ENCODE measurements at regions not wholly inside any gene's neighbourhood (a gene's known extent, or its start where the extent isn't known, plus 50 kb on each side); places are given as distances from the start of the nearest gene placed in this dataset.

DNA sequence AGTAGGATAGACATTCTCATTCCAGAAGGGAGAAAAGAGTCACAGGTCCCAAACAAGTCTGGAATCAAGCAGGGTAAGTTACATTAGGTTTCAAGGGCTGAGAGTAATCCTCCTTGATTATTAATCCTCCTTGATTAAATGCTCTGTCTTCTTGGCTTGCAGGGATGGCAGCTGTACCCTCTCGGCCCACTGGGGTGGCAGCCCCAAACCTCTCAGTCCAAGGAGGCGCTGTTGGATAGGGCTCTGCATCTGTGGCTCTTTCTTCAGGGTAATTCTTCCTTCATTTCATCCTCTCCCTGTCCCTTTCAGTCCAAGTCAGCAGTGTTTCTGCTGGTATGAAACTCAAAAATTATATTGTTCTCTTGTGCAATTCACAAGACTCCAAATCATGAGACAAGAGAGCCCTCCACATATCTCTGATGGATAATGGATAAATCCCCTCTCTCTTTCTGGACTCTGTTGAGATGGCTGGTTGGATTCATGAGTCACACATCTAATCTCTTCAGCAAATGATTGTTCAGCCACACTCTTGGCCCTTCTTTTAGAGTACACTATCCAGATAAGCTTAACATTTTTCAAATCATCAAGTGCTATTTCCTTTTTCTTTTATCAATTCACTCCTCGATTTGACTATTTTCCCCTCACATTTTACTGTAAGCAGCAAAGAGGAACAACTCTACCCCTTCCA lies 323.7 kb upstream of the HTR2A start:
- POLR2A ChIA-PET (ENCODE audit: unreplicated experiment): no interaction called here
- H3K4me1 ChIP-seq (ENCODE audit: control insufficient read depth, insufficient read depth, low read length): no peaks in the 10 kb centered on the region
- no peak overlapping the region for H2BK20ac ChIP-seq (ENCODE audit: low read depth, low read length)
- no peak overlapping the region for H3K56ac ChIP-seq (ENCODE audit: extremely low read depth, insufficient read depth, low read length)
- DNase-seq (peak; percentile 23), ATAC-seq (ENCODE audit: low read depth) (no peak)
- H3K4me2 ChIP-seq (ENCODE audit: low read depth, low read length): no peak overlapping the region
- H3K14ac ChIP-seq (replicated peaks; ENCODE audit: low read depth, low read length): no peak overlapping the region
- no peak overlapping the region for H2AK5ac ChIP-seq (ENCODE audit: low read depth, low read length)
- WGBS, 2 experiments (ENCODE audit: extremely low coverage in 2 of 2, insufficient read length in 1 of 2): 86% methylated on average over 2 of the region's 3 CpGs; no CpG with 5 or more reads in 1 of the 2 experiments
- H3K9ac ChIP-seq (ENCODE audit: low read depth, low read length): no peak overlapping the region
- no peaks in the 10 kb centered on the region for H3K36me3 ChIP-seq (ENCODE audit: control insufficient read depth, insufficient read depth, low read length)
- intact Hi-C loops (cut with micrococcal nuclease): no loop called here
- dilution Hi-C loops (cut with HindIII; ENCODE audit: low sequenced_read_pairs, unreplicated experiment): no loop called here
- H4K91ac ChIP-seq (ENCODE audit: insufficient read depth, low read depth, low read length): no peak overlapping the region
- no TSS peak for BruUV-seq (replicated peaks)
- no peaks in the 10 kb centered on the region for H3K9me3 ChIP-seq (ENCODE audit: control insufficient read depth, insufficient read depth, low read length)
- no peaks in the 10 kb centered on the region for H3K79me1 ChIP-seq (ENCODE audit: low read depth in 1 of 2, low read length in 2 of 2)
- no peak overlapping the region for H4K8ac ChIP-seq (ENCODE audit: low read depth in 2 of 2, low read length in 2 of 2)
- TF ChIP-seq, protein P1, sequence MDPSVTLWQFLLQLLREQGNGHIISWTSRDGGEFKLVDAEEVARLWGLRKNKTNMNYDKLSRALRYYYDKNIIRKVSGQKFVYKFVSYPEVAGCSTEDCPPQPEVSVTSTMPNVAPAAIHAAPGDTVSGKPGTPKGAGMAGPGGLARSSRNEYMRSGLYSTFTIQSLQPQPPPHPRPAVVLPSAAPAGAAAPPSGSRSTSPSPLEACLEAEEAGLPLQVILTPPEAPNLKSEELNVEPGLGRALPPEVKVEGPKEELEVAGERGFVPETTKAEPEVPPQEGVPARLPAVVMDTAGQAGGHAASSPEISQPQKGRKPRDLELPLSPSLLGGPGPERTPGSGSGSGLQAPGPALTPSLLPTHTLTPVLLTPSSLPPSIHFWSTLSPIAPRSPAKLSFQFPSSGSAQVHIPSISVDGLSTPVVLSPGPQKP (IDR thresholded peaks at IDR 0.05; ENCODE audit: borderline replicate concordance, low read depth, low read length): no peak
- H2BK120ac ChIP-seq (ENCODE audit: low read depth, low read length): no peak overlapping the region
- no peak overlapping the region for H2BK5ac ChIP-seq (ENCODE audit: low read depth, low read length, poor library complexity, severe bottlenecking)
- H3K27me3 ChIP-seq (ENCODE audit: control insufficient read depth, insufficient read depth, low read length): no peaks in the 10 kb centered on the region
- no peak overlapping the region for H3K27ac ChIP-seq (ENCODE audit: insufficient read depth, low read length)
- CTCF ChIA-PET: no interaction called here
- no peak overlapping the region for H4K5ac ChIP-seq (ENCODE audit: low read depth, low read length)
- H4K20me1 ChIP-seq (ENCODE audit: insufficient read depth, low read length): no peaks in the 10 kb centered on the region
- H2AK9ac ChIP-seq (replicated peaks; ENCODE audit: low read depth, low read length, poor library complexity): no peak overlapping the region
- no peak overlapping the region for H2AFZ ChIP-seq (replicated peaks; ENCODE audit: low read length, poor library complexity)
- H3K23ac ChIP-seq (ENCODE audit: low read depth, low read length): no peak overlapping the region
- H3K4ac ChIP-seq (ENCODE audit: low read depth, low read length): no peak overlapping the region
- H3K4me3 ChIP-seq (ENCODE audit: insufficient read depth, low read depth, low read length): no peak overlapping the region
- H2BK15ac ChIP-seq (ENCODE audit: low read depth, low read length): no peak overlapping the region
- in situ Hi-C loops (cut with MboI; ENCODE audit: low sequenced_read_pairs): no loop called here
- no peaks in the 10 kb centered on the region for H3K9me1 ChIP-seq (ENCODE audit: insufficient read depth, low read length)
- no peak overlapping the region for H3K18ac ChIP-seq (ENCODE audit: low read depth, low read length)
